ENCODE measurements at regions not wholly inside any gene's neighbourhood (a gene's known extent, or its start where the extent isn't known, plus 50 kb on each side); places are given as distances from the start of the nearest gene placed in this dataset.

DNA sequence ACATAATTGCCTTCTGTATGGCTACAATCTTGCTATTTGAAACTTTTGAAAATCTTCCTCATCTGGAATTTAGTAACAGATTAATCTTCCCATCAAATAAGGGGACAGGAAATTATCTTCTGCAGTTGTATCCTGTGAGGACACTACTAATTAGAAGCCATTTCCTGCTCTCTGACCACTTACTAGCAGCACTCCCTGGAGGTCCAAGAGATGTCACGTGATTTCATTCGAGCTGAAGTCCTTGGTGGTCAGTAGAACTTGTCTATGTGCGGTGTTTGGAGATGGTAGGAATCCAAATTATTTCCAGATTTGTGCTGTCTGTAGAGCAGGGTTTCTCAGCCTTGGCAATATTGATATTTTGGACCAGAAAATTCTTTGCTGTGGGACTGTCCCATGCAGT lies 202.5 kb downstream of the TFAP2B start:
- TF ChIP-seq CTCF (IDR thresholded peaks at IDR 0.05) (no peak), POLR2A (IDR thresholded peaks at IDR 0.05) (no peak), POLR2AphosphoS5 (IDR thresholded peaks at IDR 0.05) (no peak)
- Histone ChIP-seq H3K4me1 (replicated peaks) (no peaks in the 10 kb centered on the region), H3K27ac (no peak overlapping the region), H3K27me3 (replicated peaks; ENCODE audit: insufficient read depth) (no peaks in the 10 kb centered on the region), H3K9me3 (no peaks in the 10 kb centered on the region), H3K4me3 (no peak overlapping the region), H3K36me3 (no peaks in the 10 kb centered on the region)
- intact Hi-C loops (cut with DNase I), result no loop called here
- no peak for DNase-seq (ENCODE audit: low spot score)
- 78% methylated on average over 3 of the region's 3 CpGs for WGBS

GRCh38 chr6:51024126-51024525 lies 205.5 kb downstream of the TFAP2B start:
- 80% methylated on average over 3 of the region's 3 CpGs for WGBS
- Histone ChIP-seq H3K9me3 (no peaks in the 10 kb centered on the region), H3K27me3 (replicated peaks; ENCODE audit: insufficient read depth) (no peaks in the 10 kb centered on the region), H3K4me3 (no peak overlapping the region), H3K36me3 (no peaks in the 10 kb centered on the region), H3K4me1 (replicated peaks) (no peaks in the 10 kb centered on the region), H3K27ac (no peak overlapping the region)
- intact Hi-C loops (cut with DNase I), result no loop called here
- TF ChIP-seq CTCF (IDR thresholded peaks at IDR 0.05) (no peak), POLR2AphosphoS5 (IDR thresholded peaks at IDR 0.05) (no peak), POLR2A (IDR thresholded peaks at IDR 0.05) (no peak)
- no peak for DNase-seq (ENCODE audit: low spot score)

- H3K4me1 ChIP-seq (replicated peaks), result no peaks in the 10 kb centered on the region
- no peaks in the 10 kb centered on the region for H3K27me3 ChIP-seq (replicated peaks; ENCODE audit: insufficient read depth)
- no peak overlapping the region for H3K4me3 ChIP-seq
- H3K27ac ChIP-seq, result no peak overlapping the region
- DNase-seq (ENCODE audit: low spot score), result no peak
- WGBS, result 84% methylated on average over 18 of the region's 18 CpGs
- H3K36me3 ChIP-seq, result no peaks in the 10 kb centered on the region
- intact Hi-C loops (cut with DNase I), result no loop called here
- TF ChIP-seq CTCF (IDR thresholded peaks at IDR 0.05) (no peak), POLR2A (IDR thresholded peaks at IDR 0.05) (no peak), POLR2AphosphoS5 (IDR thresholded peaks at IDR 0.05) (no peak)
- no peaks in the 10 kb centered on the region for H3K9me3 ChIP-seq
Measured at GRCh38 chr6:51025082-51025777, 206.6 kb downstream of the TFAP2B start.

GRCh38 chr6:51027283-51028065 lies 208.8 kb downstream of the TFAP2B start:
- Histone ChIP-seq H3K9me3 (no peaks in the 10 kb centered on the region), H3K4me3 (no peak overlapping the region), H3K27ac (no peak overlapping the region), H3K27me3 (replicated peaks; ENCODE audit: insufficient read depth) (no peaks in the 10 kb centered on the region), H3K36me3 (no peaks in the 10 kb centered on the region), H3K4me1 (replicated peaks) (no peaks in the 10 kb centered on the region)
- intact Hi-C loops (cut with DNase I), result no loop called here
- TF ChIP-seq POLR2A (IDR thresholded peaks at IDR 0.05) (no peak), POLR2AphosphoS5 (IDR thresholded peaks at IDR 0.05) (no peak), CTCF (IDR thresholded peaks at IDR 0.05) (no peak)
- whole genome bisulfite sequencing, result 65% methylated on average over 5 of the region's 5 CpGs
- DNase-seq (ENCODE audit: low spot score), result no peak

DNA sequence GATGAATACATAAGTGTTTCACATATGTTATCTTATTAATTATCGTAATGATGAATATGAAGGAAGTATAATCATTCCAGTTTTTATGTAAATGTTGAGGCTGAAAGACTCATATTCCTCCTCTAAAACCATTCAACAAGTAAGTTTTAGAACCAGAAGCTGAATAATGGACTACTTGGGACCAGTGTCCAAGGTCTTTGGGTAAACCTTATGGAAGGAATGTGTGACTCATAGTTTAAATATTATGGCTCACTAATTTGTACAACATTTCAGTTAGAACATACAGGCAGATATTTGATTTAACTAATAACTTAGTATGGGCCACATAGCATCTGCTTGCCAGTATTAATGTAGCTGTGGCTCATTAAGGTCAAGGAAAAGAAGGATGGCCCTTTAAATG lies 209.6 kb downstream of the TFAP2B start:
- no peak overlapping the region for H3K27ac ChIP-seq
- DNase-seq (ENCODE audit: low spot score), result no peak
- TF ChIP-seq CTCF (IDR thresholded peaks at IDR 0.05), result no peak
- no peak for TF ChIP-seq POLR2A (IDR thresholded peaks at IDR 0.05)
- TF ChIP-seq POLR2AphosphoS5 (IDR thresholded peaks at IDR 0.05), result no peak
- 0% methylated on average over 1 of the region's 1 CpG for WGBS
- no peaks in the 10 kb centered on the region for H3K27me3 ChIP-seq (replicated peaks; ENCODE audit: insufficient read depth)
- H3K9me3 ChIP-seq, result no peaks in the 10 kb centered on the region
- intact Hi-C loops (cut with DNase I), result no loop called here
- no peak overlapping the region for H3K4me3 ChIP-seq
- no peaks in the 10 kb centered on the region for H3K4me1 ChIP-seq (replicated peaks)
- no peaks in the 10 kb centered on the region for H3K36me3 ChIP-seq

Measured in prostate gland (tissue), 2 donors.